ENCODE measurements at regions not wholly inside any gene's neighbourhood (a gene's known extent, or its start where the extent isn't known, plus 50 kb on each side); places are given as distances from the start of the nearest gene placed in this dataset.

DNA sequence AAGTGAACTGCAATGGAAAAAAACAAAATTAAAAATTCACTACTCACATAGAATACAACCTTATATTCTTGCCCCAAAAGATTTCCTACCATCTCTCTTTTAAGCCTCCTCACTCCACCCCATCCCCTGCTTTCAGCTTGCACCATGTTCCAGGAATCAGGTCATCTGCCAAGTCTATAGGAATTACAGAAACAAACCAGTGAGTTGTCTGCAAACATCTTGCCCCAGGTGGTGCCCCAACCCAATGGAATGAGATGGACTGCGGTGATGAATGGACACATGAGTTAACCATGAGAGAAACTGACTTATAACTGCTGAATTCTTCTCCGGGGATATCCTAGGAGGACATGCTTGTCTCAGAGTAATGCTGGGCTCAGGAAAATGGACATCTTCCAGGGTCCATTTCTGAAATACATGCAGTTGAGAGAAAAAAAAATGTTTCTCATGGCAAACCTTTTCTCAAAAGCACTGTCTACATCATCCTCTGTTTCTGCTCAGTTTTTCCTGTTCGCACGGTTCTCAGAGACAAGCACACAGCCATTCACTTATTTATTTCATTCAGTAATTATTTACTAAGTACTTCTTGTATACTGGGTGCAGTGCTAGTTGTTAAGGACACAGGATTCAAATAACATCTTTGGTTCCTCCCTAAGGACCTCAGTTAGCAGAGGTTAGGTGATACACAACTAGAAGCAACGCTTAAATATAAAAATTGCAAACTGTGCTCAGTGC, 350.0 kb downstream of the RND3 start:
- Histone ChIP-seq H3K79me1 (ENCODE audit: insufficient read depth, low read depth, low read length, poor library complexity, severe bottlenecking) (no peaks in the 10 kb centered on the region), H2AK5ac (ENCODE audit: insufficient read length, low read length) (no peak overlapping the region), H3K14ac (ENCODE audit: insufficient read depth, low read length) (no peak overlapping the region), H2BK5ac (ENCODE audit: insufficient read length, low read length) (no peak overlapping the region), H3K56ac (ENCODE audit: insufficient read length, low read depth, low read length) (no peak overlapping the region), H2BK15ac (ENCODE audit: low read depth, low read length) (no peak overlapping the region), H3K4me2 (ENCODE audit: insufficient read depth, insufficient read length, low read length) (no peak overlapping the region), H3K27ac (ENCODE audit: insufficient read length, low read depth, low read length) (no peak overlapping the region), H4K8ac (replicated peaks; ENCODE audit: insufficient read length, low read depth, low read length) (no peak overlapping the region), H4K20me1 (ENCODE audit: control insufficient read depth, insufficient read depth, insufficient read length) (no peaks in the 10 kb centered on the region), H3K4ac (ENCODE audit: low read depth, low read length) (no peak overlapping the region), H3K79me2 (ENCODE audit: insufficient read depth, low read length) (no peaks in the 10 kb centered on the region), H3K18ac (ENCODE audit: insufficient read length, low read depth, low read length) (no peak overlapping the region), H3K23ac (ENCODE audit: insufficient read length, low read depth, low read length) (no peak overlapping the region), H3K23me2 (ENCODE audit: insufficient read length, low read depth, low read length, poor library complexity, severe bottlenecking) (no peaks in the 10 kb centered on the region), H2BK120ac (ENCODE audit: low read depth, low read length, poor library complexity, severe bottlenecking) (no peak overlapping the region), H3K27me3 (ENCODE audit: insufficient read depth, low read length) (no peaks in the 10 kb centered on the region), H3K4me1 (ENCODE audit: insufficient read depth, low read length) (no peaks in the 10 kb centered on the region; the same call in 1 of the 2 replicates), H2BK12ac (ENCODE audit: insufficient read length, low read depth, low read length) (no peak overlapping the region), H2BK20ac (ENCODE audit: low read depth, low read length, poor library complexity, severe bottlenecking) (no peak overlapping the region), H3K9ac (ENCODE audit: extremely low read depth, insufficient read length, low read length) (no peak overlapping the region), H4K5ac (ENCODE audit: insufficient read length, low read depth, low read length) (no peak overlapping the region), H3K9me3 (ENCODE audit: control insufficient read depth, low read depth, low read length) (no peaks in the 10 kb centered on the region), H4K91ac (ENCODE audit: insufficient read length, low read depth, low read length) (no peak overlapping the region), H2AFZ (ENCODE audit: low read length) (no peak overlapping the region), H3T11ph (ENCODE audit: low read length) (no peak overlapping the region)
- Mint-ChIP-seq H3K4me3 (no peak overlapping the region), H3K36me3 (ENCODE audit: insufficient read depth in 1 of 3, low read depth in 3 of 3) (no peaks in the 10 kb centered on the region), H3K9me3 (no peaks in the 10 kb centered on the region), H3K4me1 (peaks cover 0 to 4% of the 10 kb centered on the region in 2 experiments; a peak in 2 of 4 replicates), H3K27ac (no peak overlapping the region), H3K27me3 (ENCODE audit: low read depth) (no peaks in the 10 kb centered on the region)
- no CpG with 5 or more reads among the region's 5 CpGs for WGBS (ENCODE audit: extremely low coverage, insufficient read length, low lambda C conversion rate)
- no peak for DNase-seq
- TF ChIP-seq, protein P1, sequence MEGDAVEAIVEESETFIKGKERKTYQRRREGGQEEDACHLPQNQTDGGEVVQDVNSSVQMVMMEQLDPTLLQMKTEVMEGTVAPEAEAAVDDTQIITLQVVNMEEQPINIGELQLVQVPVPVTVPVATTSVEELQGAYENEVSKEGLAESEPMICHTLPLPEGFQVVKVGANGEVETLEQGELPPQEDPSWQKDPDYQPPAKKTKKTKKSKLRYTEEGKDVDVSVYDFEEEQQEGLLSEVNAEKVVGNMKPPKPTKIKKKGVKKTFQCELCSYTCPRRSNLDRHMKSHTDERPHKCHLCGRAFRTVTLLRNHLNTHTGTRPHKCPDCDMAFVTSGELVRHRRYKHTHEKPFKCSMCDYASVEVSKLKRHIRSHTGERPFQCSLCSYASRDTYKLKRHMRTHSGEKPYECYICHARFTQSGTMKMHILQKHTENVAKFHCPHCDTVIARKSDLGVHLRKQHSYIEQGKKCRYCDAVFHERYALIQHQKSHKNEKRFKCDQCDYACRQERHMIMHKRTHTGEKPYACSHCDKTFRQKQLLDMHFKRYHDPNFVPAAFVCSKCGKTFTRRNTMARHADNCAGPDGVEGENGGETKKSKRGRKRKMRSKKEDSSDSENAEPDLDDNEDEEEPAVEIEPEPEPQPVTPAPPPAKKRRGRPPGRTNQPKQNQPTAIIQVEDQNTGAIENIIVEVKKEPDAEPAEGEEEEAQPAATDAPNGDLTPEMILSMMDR (conservative IDR thresholded peaks at IDR 0.05) = no peak
